Gastroesophageal sphincter (tissue), 3 donors: ENCODE measurements at regions not wholly inside any gene's neighbourhood (a gene's known extent, or its start where the extent isn't known, plus 50 kb on each side); places are given as distances from the start of the nearest gene placed in this dataset.

Experiments used
- POLR2A ChIP-seq, 2 donors: fragments of 450-650 bp; IDR thresholded peaks; one replicate each; pipeline ENCODE4 v1.6.1; 2017; ENCODE audit warnings: antibody characterized with exemption in 2 of 2, mild to moderate bottlenecking in 2 of 2, moderate library complexity in 1 of 2
- TF ChIP-seq, protein P1 (sequence below), 4 experiments: fragments of 200-600 bp in 2 of 4; fragments of 450-650 bp in 2 of 4; sonication (generic) in 1 of 4; IDR thresholded peaks; one replicate each; pipeline ENCODE4 v1.5.1; 2017 to 2019; ENCODE audit warnings: antibody characterized with exemption in 4 of 4, mild to moderate bottlenecking in 2 of 4, moderate library complexity in 2 of 4

DNA sequence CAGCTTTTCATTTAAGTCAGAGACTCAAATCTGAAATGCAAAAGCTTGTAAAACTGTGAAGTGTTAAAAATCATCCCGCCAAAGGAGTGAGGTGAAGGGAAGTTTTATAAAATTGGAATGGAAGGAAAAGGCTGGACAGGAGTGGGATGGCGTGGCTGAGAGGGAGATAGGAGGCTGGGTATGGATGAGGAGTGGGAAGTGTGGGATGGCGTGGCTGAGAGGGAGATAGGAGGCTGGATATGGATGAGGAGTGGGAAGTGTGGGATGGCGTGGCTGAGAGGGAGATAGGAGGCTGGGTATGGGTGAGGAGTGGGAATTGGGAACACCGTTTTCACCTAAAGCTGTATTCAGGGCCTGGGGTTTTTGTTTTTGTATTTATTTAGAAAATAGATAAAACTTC lies 59.4 kb upstream of the NKX2-2 start:
- TF ChIP-seq POLR2A (IDR thresholded peaks at IDR 0.05) = no peak
- TF ChIP-seq, protein P1, sequence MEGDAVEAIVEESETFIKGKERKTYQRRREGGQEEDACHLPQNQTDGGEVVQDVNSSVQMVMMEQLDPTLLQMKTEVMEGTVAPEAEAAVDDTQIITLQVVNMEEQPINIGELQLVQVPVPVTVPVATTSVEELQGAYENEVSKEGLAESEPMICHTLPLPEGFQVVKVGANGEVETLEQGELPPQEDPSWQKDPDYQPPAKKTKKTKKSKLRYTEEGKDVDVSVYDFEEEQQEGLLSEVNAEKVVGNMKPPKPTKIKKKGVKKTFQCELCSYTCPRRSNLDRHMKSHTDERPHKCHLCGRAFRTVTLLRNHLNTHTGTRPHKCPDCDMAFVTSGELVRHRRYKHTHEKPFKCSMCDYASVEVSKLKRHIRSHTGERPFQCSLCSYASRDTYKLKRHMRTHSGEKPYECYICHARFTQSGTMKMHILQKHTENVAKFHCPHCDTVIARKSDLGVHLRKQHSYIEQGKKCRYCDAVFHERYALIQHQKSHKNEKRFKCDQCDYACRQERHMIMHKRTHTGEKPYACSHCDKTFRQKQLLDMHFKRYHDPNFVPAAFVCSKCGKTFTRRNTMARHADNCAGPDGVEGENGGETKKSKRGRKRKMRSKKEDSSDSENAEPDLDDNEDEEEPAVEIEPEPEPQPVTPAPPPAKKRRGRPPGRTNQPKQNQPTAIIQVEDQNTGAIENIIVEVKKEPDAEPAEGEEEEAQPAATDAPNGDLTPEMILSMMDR (IDR thresholded peaks at IDR 0.05) = no peak
